T-helper 17 cell (primary cell): ENCODE measurements at regions not wholly inside any gene's neighbourhood (a gene's known extent, or its start where the extent isn't known, plus 50 kb on each side); places are given as distances from the start of the nearest gene placed in this dataset.
"Not testable (repeated sequence)": the region's sequence is repeated elsewhere in the genome, so short reads cannot be mapped to it uniquely, and the experiment has no call there.

Source experiments
- ATAC-seq: fragments of 150-1000 bp; cut with Tn5 transposase; 2 replicates; pipeline ENCODE4 v1.10.0; 2021; ENCODE audit warnings: mild to moderate bottlenecking, moderate library complexity
- DNase-seq, 3 donors: peaks; one replicate each; pipeline versions ENCODE4 v3.0.0 to v3.0.0-alpha.2; 2020 to 2021
- H3K9me3 ChIP-seq: one replicate; pipeline ENCODE4 v1.7.0; 2013; ENCODE audit warnings: low read length, mild to moderate bottlenecking; ENCODE audit not compliant: control insufficient read depth, poor library complexity, severe bottlenecking
- H3K27ac Mint-ChIP-seq: one replicate; pipeline ENCODE4 v1.8.0; 2022; ENCODE audit warnings: mild to moderate bottlenecking, moderate library complexity, mixed read lengths
- H3K27me3 Mint-ChIP-seq: one replicate; pipeline ENCODE4 v1.8.0; 2022; ENCODE audit warnings: mixed read lengths
- H3K36me3 Mint-ChIP-seq: one replicate; pipeline ENCODE4 v1.8.0; 2022; ENCODE audit warnings: low read depth, mixed read lengths
- H3K4me1 Mint-ChIP-seq: one replicate; pipeline ENCODE4 v1.8.0; 2022; ENCODE audit warnings: mild to moderate bottlenecking, mixed read lengths
- H3K4me3 Mint-ChIP-seq: one replicate; pipeline ENCODE4 v1.8.0; 2022; ENCODE audit warnings: mild to moderate bottlenecking, moderate library complexity, mixed read lengths

GRCh38 chr16:15224651-15225050 is 130.6 kb upstream of the RRN3 start:
- not testable (repeated sequence) for ATAC-seq, H3K4me1 Mint-ChIP-seq, DNase-seq, H3K4me3 Mint-ChIP-seq, H3K9me3 ChIP-seq, H3K27me3 Mint-ChIP-seq, H3K36me3 Mint-ChIP-seq, H3K27ac Mint-ChIP-seq

- H3K27me3 Mint-ChIP-seq, H3K27ac Mint-ChIP-seq, ATAC-seq, H3K36me3 Mint-ChIP-seq, H3K4me3 Mint-ChIP-seq, H3K4me1 Mint-ChIP-seq, H3K9me3 ChIP-seq, DNase-seq: not testable (repeated sequence)
These were observed 129.3 kb upstream of the RRN3 start for GRCh38 chr16:15223398-15223797.

- not testable (repeated sequence) for H3K36me3 Mint-ChIP-seq, H3K4me1 Mint-ChIP-seq, H3K9me3 ChIP-seq, DNase-seq, H3K4me3 Mint-ChIP-seq, H3K27me3 Mint-ChIP-seq, H3K27ac Mint-ChIP-seq
- ATAC-seq: peak; percentile 81
These were observed 125.9 kb upstream of the RRN3 start for GRCh38 chr16:15219679-15220615.

GRCh38 chr16:15218856-15219500 is 124.9 kb upstream of the RRN3 start:
- H3K4me1 Mint-ChIP-seq, H3K27me3 Mint-ChIP-seq, ATAC-seq, H3K27ac Mint-ChIP-seq, H3K4me3 Mint-ChIP-seq, DNase-seq, H3K36me3 Mint-ChIP-seq, H3K9me3 ChIP-seq: not testable (repeated sequence)

- DNase-seq, H3K9me3 ChIP-seq, H3K27me3 Mint-ChIP-seq, H3K36me3 Mint-ChIP-seq, H3K4me1 Mint-ChIP-seq, H3K27ac Mint-ChIP-seq, H3K4me3 Mint-ChIP-seq, ATAC-seq: not testable (repeated sequence)
These were observed 113.3 kb upstream of the RRN3 start for GRCh38 chr16:15207202-15207981.

GRCh38 chr16:15206439-15206838 is 112.4 kb upstream of the RRN3 start:
- not testable (repeated sequence) for ATAC-seq, H3K9me3 ChIP-seq, DNase-seq, H3K4me1 Mint-ChIP-seq, H3K27ac Mint-ChIP-seq, H3K27me3 Mint-ChIP-seq, H3K4me3 Mint-ChIP-seq, H3K36me3 Mint-ChIP-seq

GRCh38 chr16:15205939-15206338 is 111.9 kb upstream of the RRN3 start:
- not testable (repeated sequence) for ATAC-seq, H3K4me3 Mint-ChIP-seq

GRCh38 chr16:15204571-15204970 is 110.5 kb upstream of the RRN3 start:
- not testable (repeated sequence) for DNase-seq, H3K36me3 Mint-ChIP-seq, H3K9me3 ChIP-seq, H3K27me3 Mint-ChIP-seq, ATAC-seq, H3K27ac Mint-ChIP-seq, H3K4me1 Mint-ChIP-seq, H3K4me3 Mint-ChIP-seq

More at GRCh38 chr16:15205939-15206338, 111.9 kb upstream of the RRN3 start:
- H3K4me1 Mint-ChIP-seq, H3K9me3 ChIP-seq, H3K36me3 Mint-ChIP-seq, H3K27ac Mint-ChIP-seq, H3K27me3 Mint-ChIP-seq, DNase-seq: not testable (repeated sequence)

GRCh38 chr16:15192813-15193212 is 98.7 kb upstream of the RRN3 start:
- DNase-seq, H3K4me1 Mint-ChIP-seq, H3K27ac Mint-ChIP-seq, H3K36me3 Mint-ChIP-seq, ATAC-seq, H3K27me3 Mint-ChIP-seq, H3K4me3 Mint-ChIP-seq, H3K9me3 ChIP-seq: not testable (repeated sequence)

GRCh38 chr16:15192197-15192596 is 98.1 kb upstream of the RRN3 start:
- not testable (repeated sequence) for H3K36me3 Mint-ChIP-seq, H3K4me3 Mint-ChIP-seq, H3K27ac Mint-ChIP-seq, DNase-seq, H3K9me3 ChIP-seq, H3K27me3 Mint-ChIP-seq, ATAC-seq, H3K4me1 Mint-ChIP-seq

GRCh38 chr16:15189478-15189877 is 95.4 kb upstream of the RRN3 start:
- not testable (repeated sequence) for ATAC-seq, H3K27me3 Mint-ChIP-seq, H3K36me3 Mint-ChIP-seq, DNase-seq, H3K4me3 Mint-ChIP-seq, H3K27ac Mint-ChIP-seq, H3K4me1 Mint-ChIP-seq, H3K9me3 ChIP-seq
